Hepatocyte (in vitro differentiated cells): ENCODE measurements at regions not wholly inside any gene's neighbourhood (a gene's known extent, or its start where the extent isn't known, plus 50 kb on each side); places are given as distances from the start of the nearest gene placed in this dataset.

Experiments
- DNase-seq: peaks from one replicate; pipeline ENCODE4 v3.0.0-alpha.2; 2016; ENCODE audit warnings: low spot score
- H2AFZ ChIP-seq: fragments of 200-600 bp; sonication (generic); 2 replicates; pipeline ENCODE4 v1.6.0; 2016; ENCODE audit warnings: antibody characterized with exemption, mild to moderate bottlenecking
- H3K27ac ChIP-seq: fragments of 200-600 bp; sonication (generic); 2 replicates; pipeline ENCODE4 v1.5.1; 2016; ENCODE audit warnings: mild to moderate bottlenecking
- H3K27me3 ChIP-seq: fragments of 200-600 bp; sonication (generic); 2 replicates; pipeline ENCODE4 v1.6.1; 2016
- H3K36me3 ChIP-seq: fragments of 200-600 bp; sonication (generic); replicated peaks from 2 replicates; pipeline ENCODE4 v1.5.1; 2016; ENCODE audit warnings: low read depth; ENCODE audit not compliant: insufficient read depth
- H3K4me1 ChIP-seq: fragments of 200-600 bp; sonication (generic); 2 replicates; pipeline ENCODE4 v1.5.1; 2016; ENCODE audit warnings: mild to moderate bottlenecking, moderate library complexity; ENCODE audit not compliant: insufficient read depth
- H3K4me2 ChIP-seq: fragments of 200-600 bp; sonication (generic); 2 replicates; pipeline ENCODE4 v1.6.0; 2016
- H3K4me3 ChIP-seq: fragments of 200-600 bp; sonication (generic); 2 replicates; pipeline ENCODE4 v1.5.1; 2016; ENCODE audit warnings: mild to moderate bottlenecking
- H3K79me2 ChIP-seq: fragments of 200-600 bp; sonication (generic); 2 replicates; pipeline ENCODE4 v1.6.0; 2017; ENCODE audit warnings: mild to moderate bottlenecking
- H3K9me2 ChIP-seq: fragments of 200-600 bp; sonication (generic); replicated peaks from 2 replicates; pipeline ENCODE4 v1.6.0; 2017; ENCODE audit warnings: mild to moderate bottlenecking; ENCODE audit not compliant: insufficient read depth
- H3K9me3 ChIP-seq: fragments of 200-600 bp; sonication (generic); 2 replicates; pipeline ENCODE4 v1.5.1; 2016; ENCODE audit warnings: low read depth, mild to moderate bottlenecking
- H4K20me1 ChIP-seq: fragments of 200-600 bp; sonication (generic); 2 replicates; pipeline ENCODE4 v1.6.0; 2016; ENCODE audit warnings: mild to moderate bottlenecking; ENCODE audit not compliant: insufficient read depth, poor library complexity, severe bottlenecking
- EZH2 ChIP-seq: fragments of 200-600 bp; sonication (generic); IDR thresholded peaks from 2 replicates; pipeline ENCODE4 v1.6.1; 2016; ENCODE audit warnings: antibody characterized with exemption, mild to moderate bottlenecking, borderline replicate concordance
- EZH2phosphoT487 ChIP-seq: fragments of 200-600 bp; sonication (generic); IDR thresholded peaks from one replicate; pipeline ENCODE4 v1.6.1; 2018; ENCODE audit warnings: antibody characterized with exemption, mild to moderate bottlenecking, low read depth, moderate library complexity; ENCODE audit not compliant: unreplicated experiment, severe bottlenecking
- WGBS: methylation state at CpG from one replicate; pipeline ENCODE4 v1.1.6; 2016; ENCODE audit warnings: low lambda C conversion rate; ENCODE audit errors: missing lambda C conversion rate; 5-methylcytosine and 5-hydroxymethylcytosine counted together
- TF ChIP-seq, protein P1 (sequence below): fragments of 200-600 bp; sonication (generic); IDR thresholded peaks from 2 replicates; pipeline ENCODE4 v1.5.1; 2016; ENCODE audit warnings: antibody characterized with exemption, mild to moderate bottlenecking; ENCODE audit not compliant: poor library complexity

DNA sequence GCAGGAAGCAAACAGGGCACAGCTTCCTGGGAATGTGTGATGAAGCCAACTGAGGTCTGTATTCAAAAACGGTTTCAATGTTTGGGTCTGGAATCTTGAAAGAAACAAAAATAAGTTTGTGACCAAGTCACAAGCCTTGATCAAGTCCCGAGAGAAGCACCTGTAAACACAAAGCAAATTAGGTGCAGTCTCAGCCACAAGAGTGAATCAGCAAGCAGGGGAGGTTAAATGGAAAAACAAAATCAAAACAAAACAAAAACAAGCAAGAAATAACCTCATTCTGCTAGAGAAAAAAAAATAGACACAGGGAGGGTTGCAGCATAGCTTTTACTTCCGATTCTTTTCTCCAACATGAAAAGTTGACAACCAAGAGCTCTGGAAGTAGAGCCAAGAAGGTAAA, 201.7 kb downstream of the CLIC5 start:
- Histone ChIP-seq H3K36me3 (no peaks in the 10 kb centered on the region), H3K9me3 (no peaks in the 10 kb centered on the region), H4K20me1 (no peaks in the 10 kb centered on the region), H3K4me1 (peaks cover 8% of the 10 kb centered on the region), H3K4me2 (no peak overlapping the region), H3K27me3 (no peaks in the 10 kb centered on the region), H3K79me2 (no peaks in the 10 kb centered on the region), H2AFZ (no peak overlapping the region), H3K27ac (no peak overlapping the region), H3K9me2 (no peaks in the 10 kb centered on the region), H3K4me3 (no peak overlapping the region)
- no peak for DNase-seq
- WGBS, result 84% methylated on average over 3 of the region's 3 CpGs
- TF ChIP-seq EZH2phosphoT487 (no peak), EZH2 (no peak)
- TF ChIP-seq, protein P1, sequence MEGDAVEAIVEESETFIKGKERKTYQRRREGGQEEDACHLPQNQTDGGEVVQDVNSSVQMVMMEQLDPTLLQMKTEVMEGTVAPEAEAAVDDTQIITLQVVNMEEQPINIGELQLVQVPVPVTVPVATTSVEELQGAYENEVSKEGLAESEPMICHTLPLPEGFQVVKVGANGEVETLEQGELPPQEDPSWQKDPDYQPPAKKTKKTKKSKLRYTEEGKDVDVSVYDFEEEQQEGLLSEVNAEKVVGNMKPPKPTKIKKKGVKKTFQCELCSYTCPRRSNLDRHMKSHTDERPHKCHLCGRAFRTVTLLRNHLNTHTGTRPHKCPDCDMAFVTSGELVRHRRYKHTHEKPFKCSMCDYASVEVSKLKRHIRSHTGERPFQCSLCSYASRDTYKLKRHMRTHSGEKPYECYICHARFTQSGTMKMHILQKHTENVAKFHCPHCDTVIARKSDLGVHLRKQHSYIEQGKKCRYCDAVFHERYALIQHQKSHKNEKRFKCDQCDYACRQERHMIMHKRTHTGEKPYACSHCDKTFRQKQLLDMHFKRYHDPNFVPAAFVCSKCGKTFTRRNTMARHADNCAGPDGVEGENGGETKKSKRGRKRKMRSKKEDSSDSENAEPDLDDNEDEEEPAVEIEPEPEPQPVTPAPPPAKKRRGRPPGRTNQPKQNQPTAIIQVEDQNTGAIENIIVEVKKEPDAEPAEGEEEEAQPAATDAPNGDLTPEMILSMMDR, result no peak

- no peak overlapping the region for H3K4me2 ChIP-seq
- 58% methylated on average over 6 of the region's 6 CpGs for WGBS
These were observed 202.7 kb downstream of the CLIC5 start for GRCh38 chr6:45812922-45813321.

GRCh38 chr6:45808917-45809316, 206.7 kb downstream of the CLIC5 start:
- TF ChIP-seq, protein P1, result no peak
- TF ChIP-seq EZH2 (no peak), EZH2phosphoT487 (no peak)
- Histone ChIP-seq H3K36me3 (no peaks in the 10 kb centered on the region), H3K79me2 (no peaks in the 10 kb centered on the region), H3K9me2 (no peaks in the 10 kb centered on the region), H3K27me3 (no peaks in the 10 kb centered on the region), H3K4me2 (no peak overlapping the region), H3K9me3 (peaks cover 3% of the 10 kb centered on the region), H3K27ac (no peak overlapping the region), H4K20me1 (no peaks in the 10 kb centered on the region), H3K4me1 (peaks cover 4% of the 10 kb centered on the region), H2AFZ (no peak overlapping the region), H3K4me3 (no peak overlapping the region)
- no peak for DNase-seq
- WGBS, result 52% methylated on average over 1 of the region's 1 CpG

More at GRCh38 chr6:45812922-45813321, 202.7 kb downstream of the CLIC5 start:
- Histone ChIP-seq H3K79me2 (no peaks in the 10 kb centered on the region), H3K4me1 (peaks cover 8% of the 10 kb centered on the region), H2AFZ (no peak overlapping the region), H3K9me3 (no peaks in the 10 kb centered on the region), H3K9me2 (no peaks in the 10 kb centered on the region), H3K27ac (no peak overlapping the region), H3K4me3 (no peak overlapping the region), H3K36me3 (no peaks in the 10 kb centered on the region), H3K27me3 (no peaks in the 10 kb centered on the region), H4K20me1 (no peaks in the 10 kb centered on the region)
- TF ChIP-seq, protein P1, result no peak
- TF ChIP-seq EZH2, result no peak
- no peak for TF ChIP-seq EZH2phosphoT487
- no peak for DNase-seq
